Eye (tissue), 1 donor: ENCODE measurements at regions not wholly inside any gene's neighbourhood (a gene's known extent, or its start where the extent isn't known, plus 50 kb on each side); places are given as distances from the start of the nearest gene placed in this dataset.

Experiments
- DNase-seq: peaks from one replicate; pipeline ENCODE4 v3.0.0-alpha.2; 2015

DNA sequence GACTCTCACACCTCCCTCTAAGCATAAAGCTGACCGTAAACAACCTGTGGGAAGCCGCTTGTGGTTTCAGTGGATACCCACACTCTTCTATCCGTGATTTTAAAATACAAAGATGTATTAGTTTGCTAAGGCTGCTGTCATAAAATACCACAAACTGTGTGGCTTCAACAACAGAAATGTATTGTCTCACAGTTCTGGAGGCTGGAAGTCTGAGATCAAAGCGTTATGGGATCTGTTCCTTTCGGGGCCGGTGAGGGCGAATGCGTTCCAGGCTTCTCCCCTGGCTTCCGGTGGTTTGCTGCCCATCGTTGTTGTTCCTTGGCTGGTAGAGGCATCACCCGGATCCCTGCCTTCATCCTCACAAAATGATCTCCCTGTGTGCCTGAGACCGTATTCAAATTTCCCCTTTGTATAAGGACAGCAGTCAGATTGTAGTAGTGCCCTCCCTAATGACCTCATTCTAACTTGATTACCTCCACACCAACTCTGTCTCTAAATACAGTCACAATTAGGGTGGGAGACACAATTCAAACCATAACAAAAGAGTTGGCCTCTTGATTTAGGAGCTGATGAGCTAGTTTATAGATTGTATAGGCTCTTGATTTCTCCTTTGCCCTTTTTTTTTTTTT, 210.6 kb upstream of the SOX4 start:
- DNase-seq: no peak

DNA sequence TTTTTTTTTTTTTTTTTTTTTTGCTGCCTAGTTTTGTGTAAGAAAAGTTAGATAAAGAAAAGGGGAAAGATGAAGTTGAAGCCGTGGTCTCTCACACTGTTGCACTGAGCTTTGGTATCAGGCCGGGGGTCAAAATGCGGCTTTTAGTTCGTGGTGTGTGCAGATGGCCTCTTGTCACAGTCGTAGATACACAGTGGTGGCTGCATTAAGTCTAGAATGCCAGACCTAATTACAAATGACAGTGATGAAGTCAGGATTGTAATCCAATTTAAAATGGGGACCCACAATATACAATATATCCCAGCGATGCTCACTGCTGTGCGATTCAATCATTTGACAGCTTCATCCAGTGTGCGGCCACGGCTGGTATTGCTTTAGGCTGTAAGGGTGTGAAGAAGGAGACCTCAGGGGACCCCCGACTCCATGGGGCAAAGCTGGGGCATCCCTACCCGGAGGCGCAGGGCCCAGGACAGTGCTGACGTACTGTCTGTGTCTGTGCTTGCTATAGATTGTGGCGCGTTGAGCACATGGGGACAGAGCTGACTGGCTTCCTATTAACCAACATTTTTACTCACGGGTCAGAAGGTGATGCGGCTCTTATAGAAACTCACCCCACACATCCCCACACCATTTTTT, 210.0 kb upstream of the SOX4 start:
- peak; percentile 83 for DNase-seq

DNA sequence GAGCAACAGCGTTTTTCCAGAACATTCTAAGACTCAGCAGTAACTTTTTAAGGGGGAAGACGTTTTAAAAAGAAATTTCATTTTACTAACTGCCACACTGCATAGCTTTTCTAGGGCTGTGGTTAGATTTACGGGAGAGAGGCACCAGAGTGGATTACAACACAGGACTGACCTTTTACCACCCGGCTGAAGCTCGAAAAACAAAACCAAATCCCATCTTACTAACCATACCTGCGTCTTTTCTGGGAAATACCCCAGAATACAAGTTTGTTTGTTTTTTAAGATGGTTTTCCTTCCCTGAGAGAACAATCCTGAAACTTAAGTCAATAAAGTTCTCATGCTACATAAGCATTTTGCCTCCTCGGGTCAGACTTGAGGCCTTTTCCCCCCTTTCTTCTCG, 209.3 kb upstream of the SOX4 start:
- DNase-seq: peak; percentile 38

DNA sequence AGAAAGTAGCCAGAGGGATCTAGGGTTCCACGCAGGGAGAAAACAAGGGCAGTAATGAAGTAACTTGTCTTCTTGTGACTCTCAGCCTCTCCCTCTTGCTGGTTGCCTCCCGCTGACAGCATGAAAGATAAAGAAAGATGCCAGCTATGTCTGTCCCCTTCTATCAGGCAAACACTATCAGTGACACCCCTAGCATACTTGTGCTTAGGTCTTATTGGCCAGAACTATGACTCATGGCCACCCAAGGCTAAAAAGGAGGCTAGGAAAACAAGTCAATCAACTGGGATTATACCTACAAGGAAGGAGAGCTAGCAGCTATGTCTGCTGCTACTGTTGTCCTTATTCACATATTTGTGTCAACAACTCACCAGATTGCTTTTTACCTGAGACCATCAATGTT, 206.8 kb upstream of the SOX4 start:
- DNase-seq: no peak

DNA sequence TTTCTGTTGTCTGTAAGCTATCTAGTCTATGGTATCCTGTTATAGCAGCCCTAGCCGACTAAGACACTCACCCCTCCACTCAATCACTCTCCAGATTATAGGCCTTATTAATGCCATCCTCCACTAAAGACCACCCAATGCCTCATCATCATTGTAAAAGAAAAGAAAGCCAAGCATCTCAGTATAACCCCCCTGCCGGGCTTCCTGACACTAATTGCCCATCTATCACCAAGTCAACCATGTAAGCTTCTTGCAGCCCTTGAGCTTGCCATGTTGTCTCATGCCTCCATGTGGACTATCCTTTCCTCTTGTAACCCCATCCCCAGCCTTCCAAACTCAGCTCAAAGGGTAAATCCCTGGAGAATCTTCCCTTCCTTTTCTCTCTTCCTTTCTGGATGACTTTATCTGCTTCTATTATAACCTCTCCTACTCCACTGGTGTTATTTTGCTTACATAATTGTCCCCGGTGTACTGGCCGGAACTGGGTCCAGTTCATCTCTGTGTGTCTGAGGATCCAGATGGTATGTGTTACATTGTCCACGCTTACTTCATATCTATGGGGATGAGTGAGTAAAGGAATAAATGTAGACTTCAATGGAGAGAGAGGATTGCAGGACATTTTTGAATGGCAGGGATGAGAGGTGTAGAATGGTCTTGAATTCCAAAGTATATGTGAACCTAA, 202.9 kb upstream of the SOX4 start:
- DNase-seq: peak; percentile 54

DNA sequence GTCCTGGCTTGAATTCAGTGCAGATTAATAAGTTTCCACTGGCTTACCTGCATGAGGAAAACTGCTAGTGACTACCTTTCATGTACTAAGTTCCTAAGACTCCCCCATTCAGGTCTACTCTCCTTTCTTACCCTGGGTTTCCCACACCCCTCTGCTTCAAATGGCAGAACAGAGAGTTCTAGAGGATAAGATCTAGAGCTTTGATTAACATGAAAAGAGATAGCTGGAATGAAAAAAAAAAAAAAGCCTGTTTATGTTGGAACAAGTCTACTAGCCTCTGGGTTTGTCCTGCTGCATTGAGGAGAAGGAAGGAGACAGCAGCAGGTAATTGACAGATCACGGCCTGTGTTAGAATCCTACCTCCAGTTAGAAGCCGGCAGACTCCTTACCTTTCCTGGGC, 201.4 kb upstream of the SOX4 start:
- DNase-seq: no peak

DNA sequence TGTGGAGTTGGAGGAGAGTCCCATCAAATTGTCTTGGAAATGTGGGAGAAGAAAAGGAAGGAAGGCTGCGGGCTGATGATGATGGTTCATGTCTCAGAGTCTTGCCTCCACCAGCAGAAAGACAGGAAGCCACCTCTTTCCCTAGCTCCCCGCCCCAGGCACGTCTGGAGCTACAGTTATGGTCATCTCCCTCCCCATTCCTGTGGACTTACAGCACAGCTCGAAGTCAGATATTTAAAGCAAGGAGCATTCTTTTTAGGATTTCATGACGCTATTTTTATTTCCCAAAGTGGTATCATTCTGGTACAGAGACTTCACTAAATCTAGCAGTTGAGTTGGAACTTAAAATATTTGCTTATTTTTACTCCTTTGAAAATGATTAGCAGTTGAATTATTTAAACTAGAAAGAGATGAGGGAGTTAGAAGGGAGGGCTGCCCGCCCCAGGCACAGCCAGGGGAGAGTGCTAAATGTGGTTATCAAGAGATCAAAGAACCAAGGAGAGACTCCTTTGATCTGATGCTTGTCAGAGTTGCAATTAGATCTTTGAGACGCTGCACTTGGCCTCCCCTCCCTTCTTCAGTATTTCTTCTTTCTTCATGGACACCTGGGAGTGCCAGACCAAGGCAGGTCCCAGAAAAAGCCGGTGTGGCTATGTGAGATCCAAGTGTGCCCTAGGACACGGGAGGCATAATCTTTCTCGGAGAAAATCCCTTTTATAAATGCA, 199.9 kb upstream of the SOX4 start:
- no peak for DNase-seq

DNA sequence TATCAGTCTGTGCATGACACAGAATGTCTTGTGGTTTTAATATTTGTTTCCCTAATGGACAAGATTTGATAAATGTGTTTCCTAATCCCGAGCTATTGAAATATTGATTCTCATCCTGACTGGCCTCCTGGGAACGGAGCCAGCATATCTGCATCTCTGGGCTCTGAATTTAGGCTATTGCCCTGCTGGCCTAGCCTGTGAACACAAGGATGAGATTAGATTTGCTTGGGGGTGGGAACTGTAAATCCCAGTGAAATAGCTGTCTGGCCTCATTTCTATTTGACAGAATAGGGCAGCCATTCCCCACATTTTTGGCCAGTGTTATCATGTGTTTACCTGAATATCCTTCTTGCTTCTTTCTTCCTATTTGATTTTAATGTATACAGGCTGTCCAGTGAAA, 198.4 kb upstream of the SOX4 start:
- no peak for DNase-seq

DNA sequence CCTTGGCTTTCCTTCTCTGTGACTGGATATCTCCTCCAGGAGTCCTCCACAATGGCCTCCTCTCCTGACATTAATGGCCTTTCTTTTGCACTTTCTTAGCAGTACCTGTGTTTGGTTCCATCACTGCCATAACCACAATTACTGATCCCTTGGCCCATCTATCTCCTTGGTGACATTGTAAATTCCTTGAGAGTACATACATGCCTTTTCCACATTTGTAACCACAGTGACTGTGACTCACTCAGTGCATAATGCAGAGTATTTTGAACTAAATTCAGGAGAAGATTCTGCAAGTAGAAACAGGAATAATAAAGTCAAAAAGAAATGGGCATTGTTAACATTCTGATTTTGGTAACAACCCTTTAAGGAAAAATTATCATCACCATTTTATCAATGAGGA, 197.2 kb upstream of the SOX4 start:
- no peak for DNase-seq

DNA sequence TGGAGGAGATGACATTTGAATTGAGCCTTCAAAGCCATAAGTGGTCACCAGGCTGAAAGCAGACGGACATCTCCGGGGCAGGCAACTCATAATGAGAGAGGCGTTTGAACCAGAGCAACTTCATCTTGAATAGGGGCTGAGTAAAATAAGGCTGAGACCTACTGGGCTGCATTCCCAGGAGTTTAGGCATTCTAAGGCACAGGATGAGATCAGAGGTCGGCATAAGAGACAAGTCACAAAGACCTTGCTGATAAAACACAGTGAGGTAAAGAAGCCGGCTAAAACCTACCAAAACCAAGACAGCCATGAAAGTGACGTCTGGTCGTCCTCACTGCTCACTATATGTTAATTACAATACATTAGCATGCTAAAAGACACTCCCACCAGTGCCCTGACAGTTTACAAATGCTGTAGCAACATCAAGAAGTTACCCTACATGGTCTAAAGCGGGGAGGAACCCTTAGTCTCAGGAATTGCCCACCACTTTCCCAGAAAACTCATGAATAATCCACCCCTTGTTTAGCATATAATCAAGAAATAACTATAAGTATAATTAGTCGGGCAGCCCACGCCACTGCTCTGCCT, 194.7 kb upstream of the SOX4 start:
- DNase-seq: no peak

DNA sequence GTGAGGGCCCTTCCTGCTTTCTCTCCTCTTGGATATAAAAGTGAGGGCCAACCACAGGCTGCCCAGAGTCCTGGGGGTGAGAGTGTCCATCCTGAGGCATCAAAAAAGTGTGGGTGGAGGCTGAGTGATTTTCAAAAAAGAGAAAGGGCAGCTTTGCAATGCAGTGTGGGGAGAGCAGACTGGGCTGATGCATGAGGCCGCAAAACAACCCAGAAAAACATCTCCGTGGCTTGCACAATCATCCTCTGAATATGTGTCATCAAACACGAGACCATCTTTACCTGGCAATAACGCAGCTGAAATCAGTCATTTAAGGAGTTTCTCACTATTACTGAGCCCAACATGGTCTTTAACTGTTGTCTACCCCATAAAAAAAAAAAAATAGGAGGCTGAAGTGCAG, 191.2 kb upstream of the SOX4 start:
- no peak for DNase-seq

DNA sequence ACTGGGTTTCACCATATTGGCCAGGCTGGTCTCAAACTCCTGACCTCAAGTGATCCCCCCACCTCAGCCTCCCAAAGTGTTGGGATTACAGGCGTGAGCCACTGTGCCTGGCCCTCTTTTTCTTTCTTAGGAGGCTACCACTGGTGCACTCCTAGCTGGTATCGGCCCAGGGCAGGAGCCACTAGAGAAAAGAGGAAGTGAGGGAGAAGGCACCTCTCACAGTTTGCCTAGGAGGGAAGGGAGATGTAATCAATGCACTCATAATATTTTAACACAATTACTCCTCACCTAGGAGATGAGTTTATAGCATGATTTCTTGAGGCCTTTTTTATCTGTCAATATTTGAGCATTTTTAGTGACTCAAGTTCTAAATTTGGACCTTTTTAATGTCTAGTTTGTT, 189.0 kb upstream of the SOX4 start:
- no peak for DNase-seq

DNA sequence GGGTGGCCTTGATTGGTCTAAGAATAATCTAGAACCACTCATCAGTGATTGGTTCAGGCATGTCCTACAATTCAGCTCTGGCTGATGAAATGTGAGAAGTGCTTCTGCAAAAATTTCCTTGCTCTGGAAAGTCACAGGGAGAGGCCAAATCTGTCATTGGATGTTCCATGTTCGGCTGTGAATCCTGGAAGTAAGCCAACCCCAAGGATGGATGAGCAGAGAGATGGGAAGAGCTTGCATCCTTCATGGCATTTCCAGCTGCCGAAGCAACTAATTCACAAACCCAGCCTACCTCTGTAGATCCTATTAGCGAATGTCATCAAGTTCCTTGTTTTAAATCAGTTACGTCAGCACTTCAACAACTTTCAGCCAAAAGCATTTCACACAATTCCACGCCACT, 187.2 kb upstream of the SOX4 start:
- no peak for DNase-seq

DNA sequence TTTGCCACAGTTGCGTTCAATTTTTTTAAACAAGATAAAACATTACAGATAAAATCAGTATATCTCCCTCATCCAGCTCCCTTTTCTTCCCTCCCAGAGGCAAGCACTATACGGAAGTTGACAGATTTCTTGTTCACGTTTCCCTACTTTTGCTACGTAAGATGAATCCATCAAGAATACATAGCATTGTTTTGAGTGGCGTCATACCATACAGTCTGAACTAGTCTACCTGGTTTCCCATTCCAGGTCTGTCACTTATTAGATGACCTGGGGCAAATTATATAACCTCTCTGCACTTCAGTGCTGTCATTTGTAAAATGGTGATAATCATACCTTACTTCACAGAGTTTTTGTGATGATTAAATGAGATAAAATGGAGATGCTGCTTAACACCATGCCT, 184.3 kb upstream of the SOX4 start:
- DNase-seq: no peak

DNA sequence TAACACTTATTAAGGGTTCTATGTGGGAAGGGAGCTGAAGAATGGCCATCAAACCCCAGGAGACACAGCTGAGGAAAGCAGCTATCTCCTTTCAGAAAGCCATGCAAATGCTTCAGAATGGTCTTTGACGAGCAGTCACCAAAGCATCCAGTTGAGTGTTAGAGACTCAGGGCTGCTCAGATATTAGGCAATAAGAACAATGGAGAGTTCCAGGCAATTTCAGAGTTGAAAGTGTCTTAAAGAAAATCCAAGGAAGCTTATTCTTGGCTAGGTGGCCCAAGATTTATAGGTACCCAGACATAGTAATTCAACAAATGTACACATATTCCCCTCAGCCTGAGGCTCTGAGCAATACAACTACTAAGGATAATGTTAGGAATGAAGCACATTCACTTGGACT, 180.1 kb upstream of the SOX4 start:
- DNase-seq: no peak

DNA sequence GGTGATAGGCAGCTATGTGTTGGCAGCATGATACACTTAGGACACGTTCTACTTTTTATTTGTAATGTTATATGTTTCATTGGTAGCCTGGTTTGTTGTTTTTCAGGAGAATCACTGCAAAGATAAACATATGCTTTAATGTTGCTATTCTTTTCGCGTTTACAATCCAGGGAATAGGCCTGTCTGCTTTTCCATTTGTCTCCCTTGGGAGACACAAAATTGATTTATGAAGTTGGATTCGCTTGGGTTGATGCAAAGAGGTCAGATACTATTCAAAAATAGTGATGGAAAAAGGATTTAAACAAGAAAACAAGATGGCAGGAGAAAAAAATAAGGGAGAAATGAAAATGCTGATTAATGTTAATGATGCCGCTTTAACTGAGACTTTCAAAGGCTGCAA, 179.5 kb upstream of the SOX4 start:
- DNase-seq: peak; percentile 27

DNA sequence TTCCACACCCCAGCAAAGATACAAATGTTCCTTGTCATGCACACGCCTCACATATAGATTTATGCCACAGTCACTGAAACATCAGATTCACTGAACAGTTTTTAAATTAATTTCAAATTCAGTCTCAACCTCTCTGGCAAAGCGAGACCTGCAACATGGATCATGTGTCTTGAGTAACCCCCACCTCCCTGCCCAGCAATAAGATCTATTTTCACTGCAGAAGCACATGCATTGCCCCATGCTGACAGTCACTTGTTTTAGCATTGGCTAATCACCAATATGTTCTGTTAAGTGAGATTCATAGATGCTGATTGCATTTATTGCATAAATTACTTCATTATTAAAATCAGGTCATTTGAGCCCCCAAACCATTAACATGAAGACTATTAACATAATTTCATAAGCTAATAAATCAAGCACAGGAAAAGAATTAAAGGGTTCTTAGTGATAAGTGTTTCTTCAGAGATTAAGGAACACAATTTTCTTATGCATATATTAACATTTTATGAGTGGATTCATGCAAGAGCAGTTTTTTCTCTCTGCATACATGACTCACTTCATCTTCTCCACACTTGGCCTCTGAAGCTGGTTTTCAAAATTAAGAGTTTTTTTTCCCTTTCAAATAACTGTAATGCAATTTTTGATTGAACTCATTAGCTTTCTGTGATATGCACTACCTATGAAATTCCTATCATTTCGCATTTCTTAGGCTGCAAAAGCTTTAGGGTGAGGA, 173.2 kb upstream of the SOX4 start:
- peak; percentile 8 for DNase-seq

DNA sequence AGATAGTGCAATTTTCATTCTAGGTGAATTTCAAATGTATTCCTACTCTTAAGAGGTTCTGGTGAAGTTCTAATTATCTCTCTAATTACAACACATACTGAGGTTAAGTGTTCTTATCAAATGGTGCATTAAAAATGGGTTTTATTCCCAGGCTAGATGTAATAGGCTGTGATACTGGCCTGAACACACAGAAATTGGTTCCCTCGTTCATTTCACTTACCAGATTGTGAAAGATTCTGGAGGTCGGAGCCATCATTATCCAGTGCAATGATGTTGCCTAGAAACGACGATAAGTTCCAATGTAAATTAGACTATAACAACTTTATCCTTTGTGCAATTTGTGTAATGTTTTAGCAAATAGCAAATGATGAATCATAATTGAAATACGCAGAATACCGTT, 172.6 kb upstream of the SOX4 start:
- DNase-seq: no peak

DNA sequence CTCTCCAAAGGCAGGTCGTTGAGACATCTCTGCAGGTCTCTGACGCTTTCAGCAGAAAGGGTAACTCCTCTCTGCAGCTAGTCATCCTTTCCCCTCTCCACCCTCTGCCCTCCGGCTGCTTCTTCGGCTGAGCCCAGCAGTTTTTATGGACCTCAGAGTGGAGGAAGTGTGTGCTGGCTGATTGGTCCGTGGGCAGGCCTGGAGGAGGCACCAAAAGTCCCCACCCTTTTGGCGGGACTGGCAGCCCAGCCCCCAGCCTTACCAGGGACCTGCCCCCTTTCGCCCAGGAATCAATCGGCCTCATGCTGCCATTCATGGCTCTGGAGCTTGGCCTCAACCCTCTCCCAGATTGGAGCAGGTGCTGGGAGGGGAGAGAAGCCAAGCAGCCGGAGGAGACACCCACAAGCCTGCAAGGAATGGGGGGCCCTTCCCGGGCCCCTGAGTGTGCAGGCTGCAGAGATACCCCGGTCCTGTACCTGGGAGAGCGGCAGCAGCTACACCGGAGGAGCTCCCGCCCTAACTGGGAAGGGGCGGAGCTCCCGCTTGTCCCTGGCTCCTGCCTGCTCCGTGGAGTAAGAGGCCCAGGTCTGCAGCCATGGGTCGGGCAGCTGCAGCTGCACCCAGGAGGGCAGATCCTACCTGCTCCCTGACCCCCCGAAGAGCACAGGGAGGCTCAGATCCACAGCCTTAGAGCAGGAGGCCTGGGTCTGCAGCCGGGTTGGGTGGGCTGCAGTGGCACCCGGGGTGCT, 170.3 kb upstream of the SOX4 start:
- DNase-seq: no peak

DNA sequence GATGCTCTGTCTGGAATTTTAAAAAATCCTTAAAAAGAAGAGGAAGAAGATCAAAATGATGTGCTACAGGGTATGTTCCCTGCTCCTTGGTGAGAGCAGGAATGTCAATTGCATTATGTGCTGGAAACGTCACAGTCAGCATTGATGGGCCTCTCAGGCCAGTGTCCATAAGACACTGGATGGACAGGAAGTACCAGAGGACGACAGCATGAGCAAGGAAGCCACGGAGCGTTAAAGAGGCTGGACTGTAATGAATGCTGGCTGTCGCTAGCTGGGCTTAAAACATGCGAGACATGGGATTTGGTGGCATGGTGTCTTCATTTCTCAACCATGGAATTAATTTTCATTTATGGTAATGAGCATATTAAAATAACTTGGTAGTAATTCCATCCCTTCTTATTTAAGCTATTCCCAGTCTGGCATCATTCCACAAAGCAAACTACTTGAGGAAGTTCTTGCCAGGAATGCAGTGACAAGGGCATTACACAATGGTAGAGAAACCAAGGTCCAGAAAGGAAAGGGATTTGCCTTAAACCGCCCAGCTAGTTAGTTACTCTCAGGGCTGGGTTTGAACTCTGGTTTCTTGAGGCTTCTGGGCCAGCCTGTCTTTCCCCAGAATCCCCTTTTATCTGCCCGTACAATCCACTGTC, 166.6 kb upstream of the SOX4 start:
- no peak for DNase-seq

DNA sequence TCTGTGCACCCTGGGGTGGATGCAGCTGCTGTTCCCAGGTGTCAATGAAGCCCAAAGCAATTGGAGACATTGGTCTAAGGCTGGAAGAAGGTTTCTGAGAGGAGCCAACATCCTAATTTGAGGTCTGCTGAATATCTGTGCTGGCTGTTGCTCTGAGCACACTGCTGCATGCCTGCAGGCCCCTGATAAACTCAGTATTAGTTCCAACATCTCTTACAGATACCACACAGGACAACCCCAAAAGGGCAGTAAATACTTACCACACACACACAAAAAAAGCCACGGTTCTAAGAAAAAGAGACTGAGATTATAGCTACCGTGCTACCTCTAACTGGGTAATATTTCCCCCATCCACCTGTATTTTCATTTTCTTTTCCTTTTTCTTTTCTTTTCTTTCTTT, 164.3 kb upstream of the SOX4 start:
- DNase-seq: no peak

DNA sequence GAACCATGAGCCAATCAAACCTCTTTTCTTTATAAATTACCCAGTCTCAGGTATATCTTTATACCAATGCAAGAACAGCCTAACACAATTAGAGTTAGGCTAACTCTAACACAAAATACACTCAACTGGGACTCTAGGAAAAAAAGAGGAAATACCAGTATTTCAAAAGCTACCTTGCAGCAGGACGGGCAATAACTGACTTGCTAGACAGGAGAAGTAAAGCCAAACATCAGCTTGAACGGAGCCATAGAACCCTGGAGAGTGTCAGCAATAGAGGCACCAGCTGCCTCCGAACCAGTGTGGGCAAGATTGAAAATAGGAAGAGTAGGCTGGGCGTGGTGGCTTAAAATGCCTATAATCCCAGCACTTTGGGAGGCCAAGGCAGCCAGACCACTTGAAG, 162.0 kb upstream of the SOX4 start:
- no peak for DNase-seq
